IMR-90 (cell line): ENCODE measurements at regions not wholly inside any gene's neighbourhood (a gene's known extent, or its start where the extent isn't known, plus 50 kb on each side); places are given as distances from the start of the nearest gene placed in this dataset.

ENCODE experiments used
- ATAC-seq: fragments of 200-7000 bp; cut with Tn5 transposase; 2 replicates; pipeline ENCODE4 v1.9.1; 2020; ENCODE audit warnings: low read depth, mild to moderate bottlenecking, moderate library complexity
- BruUV-seq: library from RNA; stranded (reverse); fragments of 400-500 nt; replicated peaks from 2 replicates; lab custom pipeline; 2021; lab: Mats Ljungman, UMichigan
- CTCF ChIA-PET: fragments of 300-600 bp; formaldehyde crosslinking; extraction: SDS; loops from one replicate; lab custom pipeline; 2021; ENCODE audit warnings: antibody characterized with exemption; lab: Yijun Ruan, JAX
- POLR2A ChIA-PET: fragments of 300-600 bp; sonication (Branson Sonifier 250); formaldehyde crosslinking; loops from one replicate; lab custom pipeline; 2022; ENCODE audit warnings: antibody characterized with exemption; ENCODE audit not compliant: unreplicated experiment; lab: Charles Lee
- DNase-seq: peaks from one replicate; pipeline ENCODE4 v3.0.0; 2013
- H2AFZ ChIP-seq: replicated peaks from 2 replicates; pipeline ENCODE3; 2013; ENCODE audit warnings: low read length, mild to moderate bottlenecking; ENCODE audit not compliant: poor library complexity
- H2AK5ac ChIP-seq: 2 replicates; pipeline ENCODE4 v1.6.1; 2013; ENCODE audit warnings: low read depth, low read length, inconsistent platforms
- H2AK9ac ChIP-seq: replicated peaks from 2 replicates; pipeline ENCODE3; 2013; ENCODE audit warnings: mild to moderate bottlenecking, low read depth, low read length, moderate library complexity; ENCODE audit not compliant: poor library complexity
- H2BK120ac ChIP-seq: 2 replicates; pipeline ENCODE4 v1.6.1; 2013; ENCODE audit warnings: low read depth, low read length, inconsistent platforms
- H2BK15ac ChIP-seq: 3 replicates; pipeline ENCODE4 v1.6.1; 2013; ENCODE audit warnings: low read depth, low read length, inconsistent platforms
- H2BK20ac ChIP-seq: 2 replicates; pipeline ENCODE4 v1.6.1; 2013; ENCODE audit warnings: low read depth, mild to moderate bottlenecking, inconsistent platforms, low read length, moderate library complexity
- H2BK5ac ChIP-seq: 2 replicates; pipeline ENCODE4 v1.6.1; 2013; ENCODE audit warnings: mild to moderate bottlenecking, low read depth, low read length, inconsistent platforms; ENCODE audit not compliant: poor library complexity, severe bottlenecking
- H3K14ac ChIP-seq: replicated peaks from 2 replicates; pipeline ENCODE4 v1.6.1; 2013; ENCODE audit warnings: low read depth, low read length, inconsistent platforms
- H3K18ac ChIP-seq: 2 replicates; pipeline ENCODE4 v1.6.1; 2013; ENCODE audit warnings: low read depth, low read length, control low read depth
- H3K23ac ChIP-seq: 2 replicates; pipeline ENCODE4 v1.6.1; 2013; ENCODE audit warnings: low read depth, low read length, inconsistent platforms
- H3K27ac ChIP-seq: 2 replicates; pipeline ENCODE4 v1.5.1; 2013; ENCODE audit warnings: mild to moderate bottlenecking, control low read depth, low read length; ENCODE audit not compliant: insufficient read depth
- H3K27me3 ChIP-seq: 2 replicates; pipeline ENCODE4 v1.6.1; 2013; ENCODE audit warnings: low read length; ENCODE audit not compliant: control insufficient read depth, insufficient read depth
- H3K36me3 ChIP-seq: 2 replicates; pipeline ENCODE4 v1.6.1; 2013; ENCODE audit warnings: low read length, mixed read lengths; ENCODE audit not compliant: control insufficient read depth, insufficient read depth
- H3K4ac ChIP-seq: 2 replicates; pipeline ENCODE4 v1.6.1; 2013; ENCODE audit warnings: low read depth, low read length, inconsistent platforms
- H3K4me1 ChIP-seq: 2 replicates; pipeline ENCODE4 v1.6.1; 2013; ENCODE audit warnings: low read length, mixed read lengths; ENCODE audit not compliant: control insufficient read depth, insufficient read depth
- H3K4me2 ChIP-seq: 2 replicates; pipeline ENCODE4 v1.6.1; 2013; ENCODE audit warnings: low read depth, mild to moderate bottlenecking, control low read depth, low read length, moderate library complexity
- H3K4me3 ChIP-seq: 2 replicates; pipeline ENCODE4 v1.5.1; 2013; ENCODE audit warnings: low read depth, mild to moderate bottlenecking, control low read depth, low read length, moderate library complexity; ENCODE audit not compliant: insufficient read depth
- H3K56ac ChIP-seq: 2 replicates; pipeline ENCODE4 v1.6.1; 2013; ENCODE audit warnings: low read length, inconsistent platforms; ENCODE audit not compliant: insufficient read depth; ENCODE audit errors: extremely low read depth
- H3K79me1 ChIP-seq, 2 experiments: 2 replicates each; pipeline ENCODE4 v1.6.1; 2013; ENCODE audit warnings: low read length in 2 of 2, inconsistent platforms in 1 of 2, low read depth in 1 of 2
- H3K9ac ChIP-seq: 2 replicates; pipeline ENCODE4 v1.6.1; 2013; ENCODE audit warnings: low read depth, low read length, control low read depth
- H3K9me1 ChIP-seq: 2 replicates; pipeline ENCODE4 v1.6.1; 2013; ENCODE audit warnings: low read length, inconsistent platforms; ENCODE audit not compliant: insufficient read depth
- H3K9me3 ChIP-seq: 2 replicates; pipeline ENCODE4 v1.6.1; 2013; ENCODE audit warnings: low read length; ENCODE audit not compliant: control insufficient read depth, insufficient read depth
- H4K20me1 ChIP-seq: 2 replicates; pipeline ENCODE4 v1.6.1; 2013; ENCODE audit warnings: low read length, inconsistent platforms; ENCODE audit not compliant: insufficient read depth
- H4K5ac ChIP-seq: 2 replicates; pipeline ENCODE4 v1.6.1; 2013; ENCODE audit warnings: mild to moderate bottlenecking, low read depth, low read length, control low read depth
- H4K8ac ChIP-seq, 2 experiments: 2 replicates each; pipeline ENCODE4 v1.6.1; 2013; ENCODE audit warnings: low read depth in 2 of 2, low read length in 2 of 2, control low read depth in 1 of 2, inconsistent platforms in 1 of 2
- H4K91ac ChIP-seq: 2 replicates; pipeline ENCODE4 v1.6.1; 2013; ENCODE audit warnings: low read depth, low read length, inconsistent platforms; ENCODE audit not compliant: insufficient read depth
- BHLHE40 ChIP-seq: fragments of 150-350 bp; IDR thresholded peaks from 2 replicates; pipeline ENCODE4 v1.6.1; 2016; ENCODE audit warnings: mild to moderate bottlenecking, low read depth, low read length
- CHD1 ChIP-seq: IDR thresholded peaks from 2 replicates; pipeline ENCODE4 v1.6.1; 2012; ENCODE audit warnings: low read depth, low read length, improper control_type of control experiment
- CTCF ChIP-seq: conservative IDR thresholded peaks from 2 replicates; pipeline ENCODE4 v1.5.1; 2012; ENCODE audit warnings: mild to moderate bottlenecking, low read depth, low read length, improper control_type of control experiment
- FOS ChIP-seq: fragments of 150-350 bp; IDR thresholded peaks from 2 replicates; pipeline ENCODE4 v1.6.1; 2016; ENCODE audit warnings: low read depth, low read length
- POLR2A ChIP-seq: IDR thresholded peaks from 2 replicates; pipeline ENCODE4 v1.6.1; 2012; ENCODE audit warnings: mild to moderate bottlenecking, low read depth, low read length
- RAD21 ChIP-seq: IDR thresholded peaks from 2 replicates; pipeline ENCODE4 v1.6.1; 2012; ENCODE audit warnings: low read length, improper control_type of control experiment
- RCOR1 ChIP-seq: IDR thresholded peaks from 2 replicates; pipeline ENCODE4 v1.6.1; 2012; ENCODE audit warnings: mild to moderate bottlenecking, low read length, improper control_type of control experiment; ENCODE audit not compliant: insufficient replicate concordance
- RFX5 ChIP-seq: IDR thresholded peaks from 2 replicates; pipeline ENCODE4 v1.8.0; 2012; ENCODE audit warnings: low read depth, mild to moderate bottlenecking, low read length, moderate library complexity
- WGBS, 2 experiments: methylation state at CpG; one replicate each; pipeline versions ENCODE4 v1.1.5 to v1.1.7; 2013; ENCODE audit warnings: missing lambda C conversion rate in 2 of 2; ENCODE audit not compliant: insufficient read length in 1 of 2; ENCODE audit errors: extremely low coverage in 2 of 2; 5-methylcytosine and 5-hydroxymethylcytosine counted together
- dilution Hi-C: fragments of 300-500 bp; cut with HindIII; formaldehyde crosslinking; loops from one replicate; pipeline ENCODE4 v1.14.3; 2018; ENCODE audit warnings: low sequenced_read_pairs; ENCODE audit not compliant: unreplicated experiment
- in situ Hi-C: fragments of 300-500 bp; cut with MboI; formaldehyde crosslinking; loops from 3 replicates; pipeline ENCODE4 v1.14.3; 2019; ENCODE audit warnings: low sequenced_read_pairs, inconsistent platforms, mixed read lengths
- intact Hi-C: fragments of 100-400 bp; cut with micrococcal nuclease; formaldehyde crosslinking; loops from 2 replicates; pipeline ENCODE4 v1.10.0; 2022
- TF ChIP-seq, protein P1 (sequence below): fragments of 150-350 bp; IDR thresholded peaks from 2 replicates; pipeline ENCODE4 v1.6.1; 2016; ENCODE audit warnings: low read depth, mild to moderate bottlenecking, low read length, moderate library complexity, borderline replicate concordance

DNA sequence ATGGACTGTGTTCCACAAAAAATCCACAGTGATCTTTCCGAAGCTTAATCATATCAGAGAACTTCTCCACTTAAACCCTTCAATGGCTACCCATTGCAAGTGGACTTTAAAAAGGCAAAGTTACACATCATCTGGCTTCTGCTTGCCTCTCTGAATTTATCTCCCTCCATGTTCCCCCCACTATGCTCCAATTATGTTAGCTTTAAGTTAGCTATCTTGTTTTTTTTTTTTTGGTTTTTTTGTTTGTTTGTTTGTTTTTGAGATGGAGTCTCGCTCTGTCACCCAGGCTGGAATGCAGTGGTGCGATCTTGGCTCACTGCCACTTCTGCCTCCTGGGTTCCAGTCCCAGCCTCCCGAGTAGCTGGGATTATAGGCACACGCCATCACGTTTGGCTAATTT lies 166.4 kb upstream of the ADGRL2 start:
- Histone ChIP-seq H3K56ac (no peak overlapping the region), H4K8ac (no peak overlapping the region), H3K4me1 (no peaks in the 10 kb centered on the region), H3K27ac (no peak overlapping the region), H2AK9ac (no peak overlapping the region), H4K5ac (no peak overlapping the region), H2BK20ac (no peak overlapping the region), H3K9me1 (no peaks in the 10 kb centered on the region), H4K20me1 (no peaks in the 10 kb centered on the region), H2BK15ac (no peak overlapping the region), H2AFZ (no peak overlapping the region), H3K9me3 (no peaks in the 10 kb centered on the region), H3K4me2 (no peak overlapping the region), H3K18ac (no peak overlapping the region), H2BK5ac (no peak overlapping the region), H3K9ac (no peak overlapping the region), H3K4ac (no peak overlapping the region), H2BK120ac (no peak overlapping the region), H3K79me1 (no peaks in the 10 kb centered on the region), H3K14ac (no peak overlapping the region), H3K23ac (no peak overlapping the region), H3K36me3 (no peaks in the 10 kb centered on the region), H4K91ac (no peak overlapping the region), H3K27me3 (no peaks in the 10 kb centered on the region), H2AK5ac (no peak overlapping the region), H3K4me3 (no peak overlapping the region)
- TF ChIP-seq CTCF (no peak), RFX5 (no peak), RAD21 (no peak), CHD1 (no peak), BHLHE40 (no peak), RCOR1 (no peak), FOS (no peak), POLR2A (no peak)
- TF ChIP-seq, protein P1, sequence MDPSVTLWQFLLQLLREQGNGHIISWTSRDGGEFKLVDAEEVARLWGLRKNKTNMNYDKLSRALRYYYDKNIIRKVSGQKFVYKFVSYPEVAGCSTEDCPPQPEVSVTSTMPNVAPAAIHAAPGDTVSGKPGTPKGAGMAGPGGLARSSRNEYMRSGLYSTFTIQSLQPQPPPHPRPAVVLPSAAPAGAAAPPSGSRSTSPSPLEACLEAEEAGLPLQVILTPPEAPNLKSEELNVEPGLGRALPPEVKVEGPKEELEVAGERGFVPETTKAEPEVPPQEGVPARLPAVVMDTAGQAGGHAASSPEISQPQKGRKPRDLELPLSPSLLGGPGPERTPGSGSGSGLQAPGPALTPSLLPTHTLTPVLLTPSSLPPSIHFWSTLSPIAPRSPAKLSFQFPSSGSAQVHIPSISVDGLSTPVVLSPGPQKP, result no peak
- CTCF ChIA-PET, result interaction anchor here (0.6 kb wide), 1 partner anchor 662 kb away, joined by 3 read pairs; no protein-coding TSS in a partner anchor
- in situ Hi-C loops (no loop called here), dilution Hi-C loops (no loop called here), intact Hi-C loops (no loop called here)
- POLR2A ChIA-PET, result no interaction called here
- no CpG with 5 or more reads among the region's 6 CpGs for WGBS, 2 experiments
- ATAC-seq (no peak), DNase-seq (no peak)
- no TSS peak for BruUV-seq
